ENCODE measurements at regions not wholly inside any gene's neighbourhood (a gene's known extent, or its start where the extent isn't known, plus 50 kb on each side); places are given as distances from the start of the nearest gene placed in this dataset.

GRCh38 chr10:121240556-121240955 is 357.7 kb downstream of the FGFR2 start:
- H3K36me3 ChIP-seq (replicated peaks), result no peaks in the 10 kb centered on the region
- DNase-seq, result no peak
- no peak for TF ChIP-seq CTCF (IDR thresholded peaks at IDR 0.05; ENCODE audit: low read depth, low read length, missing control alignments)
- no peak overlapping the region for H3K4me3 ChIP-seq (ENCODE audit: low read depth, low read length)
- H3K27ac ChIP-seq, result no peak overlapping the region
- no peaks in the 10 kb centered on the region for H3K27me3 ChIP-seq (replicated peaks)
- in situ Hi-C loops (cut with HindIII; ENCODE audit: low pct_ligation_motif_present, low sequenced_read_pairs), result no loop called here

- Histone ChIP-seq H3K36me3 (replicated peaks) (no peaks in the 10 kb centered on the region), H3K27ac (no peak overlapping the region), H3K27me3 (replicated peaks) (no peaks in the 10 kb centered on the region), H3K4me3 (ENCODE audit: low read depth, low read length) (no peak overlapping the region)
- in situ Hi-C loops (cut with HindIII; ENCODE audit: low pct_ligation_motif_present, low sequenced_read_pairs), result no loop called here
- no peak for TF ChIP-seq CTCF (IDR thresholded peaks at IDR 0.05; ENCODE audit: low read depth, low read length, missing control alignments)
- DNase-seq, result no peak
These were observed 356.9 kb downstream of the FGFR2 start for GRCh38 chr10:121241337-121241736.

- Histone ChIP-seq H3K36me3 (replicated peaks) (no peaks in the 10 kb centered on the region), H3K27ac (no peak overlapping the region), H3K4me3 (ENCODE audit: low read depth, low read length) (no peak overlapping the region), H3K27me3 (replicated peaks) (no peaks in the 10 kb centered on the region)
- TF ChIP-seq CTCF (IDR thresholded peaks at IDR 0.05; ENCODE audit: low read depth, low read length, missing control alignments), result no peak
- in situ Hi-C loops (cut with HindIII; ENCODE audit: low pct_ligation_motif_present, low sequenced_read_pairs), result no loop called here
- no peak for DNase-seq
These were observed 355.3 kb downstream of the FGFR2 start for GRCh38 chr10:121242741-121243608.

- DNase-seq, result no peak
- Histone ChIP-seq H3K27me3 (replicated peaks) (no peaks in the 10 kb centered on the region), H3K27ac (no peak overlapping the region), H3K4me3 (ENCODE audit: low read depth, low read length) (no peak overlapping the region), H3K36me3 (replicated peaks) (no peaks in the 10 kb centered on the region)
- no peak for TF ChIP-seq CTCF (IDR thresholded peaks at IDR 0.05; ENCODE audit: low read depth, low read length, missing control alignments)
- in situ Hi-C loops (cut with HindIII; ENCODE audit: low pct_ligation_motif_present, low sequenced_read_pairs), result no loop called here
These were observed 354.5 kb downstream of the FGFR2 start for GRCh38 chr10:121243609-121244241.

GRCh38 chr10:121244818-121245217 is 353.4 kb downstream of the FGFR2 start:
- H3K4me3 ChIP-seq (ENCODE audit: low read depth, low read length), result no peak overlapping the region
- no peak overlapping the region for H3K27ac ChIP-seq
- no peak for DNase-seq
- no peaks in the 10 kb centered on the region for H3K27me3 ChIP-seq (replicated peaks)
- in situ Hi-C loops (cut with HindIII; ENCODE audit: low pct_ligation_motif_present, low sequenced_read_pairs), result no loop called here
- H3K36me3 ChIP-seq (replicated peaks), result no peaks in the 10 kb centered on the region
- no peak for TF ChIP-seq CTCF (IDR thresholded peaks at IDR 0.05; ENCODE audit: low read depth, low read length, missing control alignments)
